GM18861 (cell line): ENCODE measurements at regions not wholly inside any gene's neighbourhood (a gene's known extent, or its start where the extent isn't known, plus 50 kb on each side); places are given as distances from the start of the nearest gene placed in this dataset.

ENCODE experiments used
- ATAC-seq: cut with Tn5 transposase; IDR thresholded peaks from one replicate; pipeline ENCODE4 v1.9.1; 2021; ENCODE audit not compliant: unreplicated experiment

DNA sequence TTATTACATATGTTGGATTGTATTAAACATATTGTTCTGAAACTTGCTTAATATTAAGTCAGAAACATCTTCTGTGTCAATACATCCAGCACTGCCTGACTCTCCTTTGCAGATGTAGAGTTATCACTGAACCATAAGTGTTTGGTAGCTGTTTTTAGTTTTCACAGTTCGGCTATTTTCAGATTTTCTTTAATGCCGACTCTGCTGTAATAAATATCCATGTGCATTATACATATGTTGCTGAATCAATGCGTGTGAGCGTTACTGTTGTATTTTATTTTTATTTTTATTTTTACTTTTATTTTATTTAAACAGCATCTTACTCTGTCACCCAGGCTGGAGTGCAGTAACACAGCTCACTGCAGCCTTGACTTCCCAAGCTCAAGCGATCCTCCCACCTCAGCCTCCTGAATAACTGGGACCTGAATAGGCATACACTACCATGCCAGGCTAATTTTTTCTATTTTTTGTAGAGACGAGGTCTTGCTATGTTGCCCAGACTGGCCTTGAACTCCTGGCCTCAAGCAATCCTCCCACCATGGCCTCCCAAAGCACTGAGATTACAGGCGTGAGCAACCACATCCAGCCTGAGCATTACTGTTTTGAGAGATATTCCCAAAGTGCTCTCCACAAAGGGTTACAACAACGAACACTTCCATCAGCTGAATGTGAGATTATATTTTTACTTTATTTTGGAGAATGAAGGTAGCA is 50.7 kb upstream of the NOCT start:
- no peak for ATAC-seq

- ATAC-seq = no peak
Observed at GRCh38 chr4:138963412-138963811, 52.2 kb upstream of the NOCT start.

GRCh38 chr4:138961664-138962063 is 53.9 kb upstream of the NOCT start:
- ATAC-seq = no peak

DNA sequence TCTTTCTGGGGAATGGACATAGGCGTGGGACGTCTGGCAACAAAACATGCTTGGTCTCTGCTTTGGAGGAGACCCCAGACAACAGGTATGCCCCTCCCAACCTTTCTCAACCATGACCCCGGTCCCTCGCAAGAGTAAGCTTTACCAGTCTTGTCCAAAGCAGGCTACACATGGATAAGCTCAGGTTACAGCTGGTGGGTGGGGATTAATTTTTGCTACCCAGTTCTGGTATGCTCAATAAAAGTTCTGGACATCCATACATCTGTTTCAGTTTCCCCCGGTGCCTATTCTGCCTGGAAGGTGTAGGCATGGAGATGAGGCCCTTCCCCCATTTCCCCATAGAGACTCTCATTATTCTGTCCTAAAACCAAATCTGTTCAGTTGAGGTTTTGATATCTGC is 54.5 kb upstream of the NOCT start:
- ATAC-seq = no peak

- ATAC-seq = no peak
Observed at GRCh38 chr4:138960175-138960710, 55.3 kb upstream of the NOCT start.

- no peak for ATAC-seq
Observed at GRCh38 chr4:138959097-138959815, 56.3 kb upstream of the NOCT start.

DNA sequence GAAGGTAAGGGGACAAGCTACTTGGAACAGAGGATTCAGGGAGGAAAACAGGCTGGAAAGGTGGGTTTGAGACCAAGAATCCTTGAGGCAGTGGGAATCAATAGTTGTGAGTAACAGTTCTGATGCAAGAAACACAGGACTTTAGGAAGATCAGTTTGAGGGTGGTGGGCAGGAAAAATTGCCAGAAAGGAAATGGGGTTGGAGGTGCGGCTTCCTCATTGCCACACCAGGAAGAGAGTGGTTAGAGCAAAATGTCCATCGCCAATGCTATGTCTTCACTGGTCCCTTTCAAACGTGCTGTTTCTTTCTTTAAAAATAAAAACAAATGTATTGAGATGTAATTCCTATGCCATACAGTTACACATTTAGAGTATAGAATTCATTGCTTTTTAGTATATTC is 57.1 kb upstream of the NOCT start:
- no peak for ATAC-seq

- no peak for ATAC-seq
Observed at GRCh38 chr4:138957302-138957701, 58.3 kb upstream of the NOCT start.

- ATAC-seq = no peak
Observed at GRCh38 chr4:138954428-138954827, 61.2 kb upstream of the NOCT start.

DNA sequence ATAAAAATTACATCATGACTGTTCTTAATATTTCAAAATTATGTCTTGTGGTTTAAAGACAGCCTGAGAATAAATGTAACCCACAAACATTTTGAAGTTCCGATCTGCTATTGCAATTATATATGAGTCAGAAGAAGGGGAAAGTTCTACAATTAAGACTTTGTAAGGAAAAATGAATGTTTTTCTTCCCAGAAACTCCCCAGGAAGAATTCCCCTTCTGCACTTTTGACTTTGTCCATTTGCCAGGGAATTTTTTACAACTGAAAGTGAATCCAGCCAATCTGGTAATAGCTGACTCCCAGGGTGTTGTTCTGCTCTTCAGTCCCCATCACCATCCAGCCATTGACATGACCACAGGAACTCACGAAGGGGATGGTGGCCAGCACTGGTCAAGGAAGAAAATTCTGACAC is 61.6 kb upstream of the NOCT start:
- ATAC-seq = no peak

- ATAC-seq = no peak
Observed at GRCh38 chr4:138952411-138952810, 63.2 kb upstream of the NOCT start.

- ATAC-seq = no peak
Observed at GRCh38 chr4:138951764-138952163, 63.8 kb upstream of the NOCT start.

GRCh38 chr4:138949866-138950265 is 65.7 kb upstream of the NOCT start:
- ATAC-seq = no peak

GRCh38 chr4:138948918-138949317 is 66.7 kb upstream of the NOCT start:
- no peak for ATAC-seq

DNA sequence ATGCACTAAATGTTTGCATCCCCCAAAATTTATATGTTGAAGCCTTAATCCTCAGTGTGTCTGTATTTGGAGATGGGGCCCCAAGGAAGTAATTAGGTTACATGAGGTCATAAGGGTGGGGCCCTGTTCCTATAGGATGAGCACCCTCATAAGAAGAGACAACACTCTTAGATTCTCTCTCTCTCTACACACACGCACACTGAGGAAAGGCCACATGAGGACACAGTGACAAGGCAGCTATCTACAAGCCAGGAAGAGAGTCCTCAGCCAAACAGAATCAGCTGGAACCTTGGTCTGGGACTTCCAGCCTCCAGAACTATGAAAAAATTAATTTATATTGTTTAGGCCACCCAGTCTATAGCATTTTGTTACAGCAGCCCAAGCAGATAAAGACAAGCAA is 69.3 kb upstream of the NOCT start:
- ATAC-seq = no peak

DNA sequence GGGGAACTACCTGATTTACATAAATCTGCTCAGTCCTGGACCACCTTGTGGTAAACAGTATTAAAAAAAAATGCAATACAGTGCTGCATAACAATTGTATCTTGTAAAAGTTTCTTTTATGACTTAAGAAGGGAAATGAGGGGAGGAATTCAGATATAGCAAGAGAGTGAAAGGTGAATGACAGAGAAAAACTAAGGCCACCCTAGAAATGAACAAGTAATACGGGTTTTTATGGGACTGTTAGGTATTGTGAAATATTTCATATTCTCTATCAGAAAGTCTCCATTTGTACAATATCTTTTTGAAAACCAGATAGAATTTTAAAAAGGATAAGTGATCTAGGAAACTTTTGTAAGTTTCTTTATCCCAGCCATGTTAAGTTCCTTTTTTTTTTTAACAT is 69.7 kb upstream of the NOCT start:
- no peak for ATAC-seq

DNA sequence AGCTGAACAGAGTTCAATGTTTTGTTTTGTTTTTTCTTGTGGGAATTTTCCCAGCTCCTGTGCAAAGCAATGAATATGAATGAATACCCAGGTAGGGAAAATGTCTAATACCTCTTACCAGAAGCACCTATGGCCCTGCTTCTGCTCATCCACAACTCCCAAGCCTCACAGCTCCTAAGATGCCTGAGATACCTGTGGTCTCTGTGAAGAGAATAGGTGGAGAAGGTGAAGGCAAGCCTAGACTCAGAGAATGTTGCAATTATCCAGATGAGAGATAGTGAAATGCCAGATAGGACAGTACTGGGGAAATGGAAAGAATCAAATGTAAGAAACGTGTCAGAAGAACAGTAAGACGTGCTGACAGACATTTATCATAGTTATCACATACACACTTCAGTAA is 70.2 kb upstream of the NOCT start:
- no peak for ATAC-seq

DNA sequence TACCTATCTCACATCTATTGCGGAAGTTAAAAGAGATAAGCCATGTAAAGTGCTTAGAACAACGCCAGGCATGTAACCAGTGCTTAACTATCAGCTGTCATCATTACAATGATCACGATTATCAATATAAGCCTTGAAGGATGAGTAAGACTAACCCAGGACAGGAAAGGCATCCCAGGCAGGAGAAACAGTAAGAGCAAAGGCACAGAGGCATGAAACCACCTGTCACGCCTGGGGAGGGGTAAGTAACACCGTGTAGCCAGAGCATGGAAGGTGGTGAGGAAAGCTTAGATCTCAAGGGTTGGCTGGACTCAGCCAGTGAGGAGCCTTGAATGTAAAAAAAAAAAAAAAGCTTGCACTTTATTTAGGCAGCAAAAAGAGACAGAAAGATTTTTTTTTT is 71.7 kb upstream of the NOCT start:
- no peak for ATAC-seq

GRCh38 chr4:138941037-138941436 is 74.5 kb upstream of the NOCT start:
- ATAC-seq = no peak

GRCh38 chr4:138939960-138940359 is 75.6 kb upstream of the NOCT start:
- ATAC-seq = no peak

DNA sequence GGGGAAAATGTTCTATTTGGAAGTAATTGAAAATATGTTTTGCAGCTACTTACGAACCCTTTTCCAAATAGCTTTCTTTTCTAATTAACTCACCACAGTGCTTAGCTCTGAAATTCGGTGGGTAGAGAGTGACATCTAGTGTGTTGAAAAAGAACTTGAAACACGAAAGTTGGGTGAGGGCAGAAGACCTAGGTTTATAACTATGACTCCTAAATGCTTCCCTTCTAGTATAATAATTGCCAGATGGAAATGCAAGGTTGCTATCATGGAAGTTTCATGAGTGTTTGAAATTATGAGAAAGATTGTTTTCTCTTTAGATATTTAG is 77.3 kb upstream of the NOCT start:
- peak; percentile 82 for ATAC-seq

- ATAC-seq = no peak
Observed at GRCh38 chr4:138935135-138935807, 80.3 kb upstream of the NOCT start.
